ENCODE measurements at regions not wholly inside any gene's neighbourhood (a gene's known extent, or its start where the extent isn't known, plus 50 kb on each side); places are given as distances from the start of the nearest gene placed in this dataset.

DNA sequence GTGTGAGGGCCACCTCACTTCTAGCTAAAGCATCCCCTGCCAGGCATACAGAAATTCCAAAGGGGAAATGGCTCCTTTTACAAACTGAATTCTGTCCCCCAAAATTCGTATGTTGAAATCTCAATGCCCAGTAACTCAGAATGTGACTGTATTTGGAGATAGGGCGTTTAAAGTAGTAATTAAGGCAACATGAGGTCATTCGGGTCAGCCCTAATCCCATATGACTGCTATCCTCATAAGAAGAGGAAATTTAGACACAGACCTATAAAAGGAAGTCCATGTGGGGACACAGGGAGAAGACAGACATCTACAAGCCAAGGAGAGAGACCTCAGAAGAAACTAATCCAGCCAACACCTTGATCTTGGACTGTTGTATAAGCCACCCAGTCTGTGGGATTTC is 119.1 kb downstream of the CHST1 start:
- TF ChIP-seq POLR2A (IDR thresholded peaks at IDR 0.05): no peak
- TF ChIP-seq, protein P1, sequence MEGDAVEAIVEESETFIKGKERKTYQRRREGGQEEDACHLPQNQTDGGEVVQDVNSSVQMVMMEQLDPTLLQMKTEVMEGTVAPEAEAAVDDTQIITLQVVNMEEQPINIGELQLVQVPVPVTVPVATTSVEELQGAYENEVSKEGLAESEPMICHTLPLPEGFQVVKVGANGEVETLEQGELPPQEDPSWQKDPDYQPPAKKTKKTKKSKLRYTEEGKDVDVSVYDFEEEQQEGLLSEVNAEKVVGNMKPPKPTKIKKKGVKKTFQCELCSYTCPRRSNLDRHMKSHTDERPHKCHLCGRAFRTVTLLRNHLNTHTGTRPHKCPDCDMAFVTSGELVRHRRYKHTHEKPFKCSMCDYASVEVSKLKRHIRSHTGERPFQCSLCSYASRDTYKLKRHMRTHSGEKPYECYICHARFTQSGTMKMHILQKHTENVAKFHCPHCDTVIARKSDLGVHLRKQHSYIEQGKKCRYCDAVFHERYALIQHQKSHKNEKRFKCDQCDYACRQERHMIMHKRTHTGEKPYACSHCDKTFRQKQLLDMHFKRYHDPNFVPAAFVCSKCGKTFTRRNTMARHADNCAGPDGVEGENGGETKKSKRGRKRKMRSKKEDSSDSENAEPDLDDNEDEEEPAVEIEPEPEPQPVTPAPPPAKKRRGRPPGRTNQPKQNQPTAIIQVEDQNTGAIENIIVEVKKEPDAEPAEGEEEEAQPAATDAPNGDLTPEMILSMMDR (IDR thresholded peaks at IDR 0.05): no peak
- H3K27ac ChIP-seq: no peak overlapping the region
- no peaks in the 10 kb centered on the region for H3K4me1 ChIP-seq
- H3K9me3 ChIP-seq: no peaks in the 10 kb centered on the region
- intact Hi-C loops (cut with DNase I; ENCODE audit: low total_unique reads): no loop called here
- no peaks in the 10 kb centered on the region for H3K27me3 ChIP-seq
- no peaks in the 10 kb centered on the region for H3K36me3 ChIP-seq
- no peak overlapping the region for H3K4me3 ChIP-seq
- no peak for DNase-seq

- DNase-seq: no peak
- intact Hi-C loops (cut with DNase I; ENCODE audit: low total_unique reads): no loop called here
- H3K27me3 ChIP-seq: no peaks in the 10 kb centered on the region
Measured at GRCh38 chr11:45544826-45545225, 120.6 kb downstream of the CHST1 start.

GRCh38 chr11:45543808-45544422 is 121.5 kb downstream of the CHST1 start:
- no peaks in the 10 kb centered on the region for H3K36me3 ChIP-seq
- H3K9me3 ChIP-seq: no peaks in the 10 kb centered on the region
- no peak for DNase-seq
- H3K4me1 ChIP-seq: no peaks in the 10 kb centered on the region
- no peak for TF ChIP-seq POLR2A (IDR thresholded peaks at IDR 0.05)
- intact Hi-C loops (cut with DNase I; ENCODE audit: low total_unique reads): no loop called here
- no peaks in the 10 kb centered on the region for H3K27me3 ChIP-seq
- no peak overlapping the region for H3K4me3 ChIP-seq
- no peak overlapping the region for H3K27ac ChIP-seq

More at GRCh38 chr11:45544826-45545225, 120.6 kb downstream of the CHST1 start:
- TF ChIP-seq, protein P1 (IDR thresholded peaks at IDR 0.05): no peak
- no peak for TF ChIP-seq POLR2A (IDR thresholded peaks at IDR 0.05)
- Histone ChIP-seq H3K4me1 (no peaks in the 10 kb centered on the region), H3K9me3 (no peaks in the 10 kb centered on the region), H3K36me3 (no peaks in the 10 kb centered on the region), H3K27ac (no peak overlapping the region), H3K4me3 (no peak overlapping the region)

- no peaks in the 10 kb centered on the region for H3K4me1 ChIP-seq
- no peak overlapping the region for H3K4me3 ChIP-seq
- TF ChIP-seq, protein P1 (IDR thresholded peaks at IDR 0.05): no peak
- no peak for TF ChIP-seq POLR2A (IDR thresholded peaks at IDR 0.05)
- no peak for DNase-seq
- intact Hi-C loops (cut with DNase I; ENCODE audit: low total_unique reads): no loop called here
- no peak overlapping the region for H3K27ac ChIP-seq
- H3K27me3 ChIP-seq: no peaks in the 10 kb centered on the region
- H3K36me3 ChIP-seq: no peaks in the 10 kb centered on the region
- no peaks in the 10 kb centered on the region for H3K9me3 ChIP-seq
Measured at GRCh38 chr11:45543081-45543480, 122.3 kb downstream of the CHST1 start.

- no peak overlapping the region for H3K4me3 ChIP-seq
- H3K36me3 ChIP-seq: no peaks in the 10 kb centered on the region
- H3K4me1 ChIP-seq: no peaks in the 10 kb centered on the region
- TF ChIP-seq, protein P1 (IDR thresholded peaks at IDR 0.05): no peak
- no peak for TF ChIP-seq POLR2A (IDR thresholded peaks at IDR 0.05)
- H3K27ac ChIP-seq: no peak overlapping the region
- no peaks in the 10 kb centered on the region for H3K9me3 ChIP-seq
- intact Hi-C loops (cut with DNase I; ENCODE audit: low total_unique reads): no loop called here
- DNase-seq: no peak
- no peaks in the 10 kb centered on the region for H3K27me3 ChIP-seq
Measured at GRCh38 chr11:45541693-45542434, 123.6 kb downstream of the CHST1 start.

Measured in uterus (tissue), 3 donors.